Neural progenitor cell (in vitro differentiated cells): ENCODE measurements at regions not wholly inside any gene's neighbourhood (a gene's known extent, or its start where the extent isn't known, plus 50 kb on each side); places are given as distances from the start of the nearest gene placed in this dataset.

Source experiments
- DNase-seq: peaks from one replicate; pipeline ENCODE4 v3.0.0-alpha.2; 2016; ENCODE audit warnings: low spot score
- H2AFZ ChIP-seq: fragments of 200-600 bp; sonication (generic); replicated peaks from 2 replicates; pipeline ENCODE4 v1.6.1; 2016; ENCODE audit warnings: antibody characterized with exemption
- H3F3A ChIP-seq: fragments of 200-600 bp; sonication (generic); 2 replicates; pipeline ENCODE4 v1.6.1; 2016; ENCODE audit warnings: antibody characterized with exemption, low read depth
- H3K27ac ChIP-seq: fragments of 200-600 bp; sonication (generic); 2 replicates; pipeline ENCODE4 v1.5.1; 2016; ENCODE audit warnings: mild to moderate bottlenecking
- H3K27me3 ChIP-seq: fragments of 200-600 bp; sonication (generic); 2 replicates; pipeline ENCODE4 v1.6.1; 2016; ENCODE audit warnings: mild to moderate bottlenecking, moderate library complexity
- H3K36me3 ChIP-seq: fragments of 200-600 bp; sonication (generic); 2 replicates; pipeline ENCODE4 v1.5.1; 2016
- H3K4me1 ChIP-seq: fragments of 200-600 bp; sonication (generic); 2 replicates; pipeline ENCODE4 v1.6.1; 2016; ENCODE audit warnings: mixed run types
- H3K4me2 ChIP-seq: fragments of 200-600 bp; sonication (generic); 2 replicates; pipeline ENCODE4 v1.6.1; 2016
- H3K4me3 ChIP-seq: fragments of 200-600 bp; sonication (generic); 2 replicates; pipeline ENCODE4 v1.5.1; 2016
- H3K79me2 ChIP-seq: fragments of 200-600 bp; sonication (generic); 2 replicates; pipeline ENCODE4 v1.6.1; 2016; ENCODE audit warnings: low read depth
- H3K9ac ChIP-seq: fragments of 200-600 bp; sonication (generic); 2 replicates; pipeline ENCODE4 v1.6.1; 2016
- H3K9me3 ChIP-seq: fragments of 200-600 bp; sonication (generic); 2 replicates; pipeline ENCODE4 v1.5.1; 2016; ENCODE audit warnings: low read depth
- H4K20me1 ChIP-seq: fragments of 200-600 bp; sonication (generic); 2 replicates; pipeline ENCODE4 v1.6.1; 2016; ENCODE audit warnings: low read depth
- H3K27ac Mint-ChIP-seq: 3 replicates; pipeline ENCODE4 v1.8.0; 2021; ENCODE audit warnings: mixed read lengths
- H3K27me3 Mint-ChIP-seq: 2 replicates; pipeline ENCODE4 v1.8.0; 2022; ENCODE audit warnings: low read depth, mild to moderate bottlenecking, inconsistent platforms, moderate library complexity, mixed read lengths; ENCODE audit not compliant: insufficient read depth
- H3K36me3 Mint-ChIP-seq: 3 replicates; pipeline ENCODE4 v1.8.0; 2021; ENCODE audit warnings: mixed read lengths
- H3K4me1 Mint-ChIP-seq: 3 replicates; pipeline ENCODE4 v1.8.0; 2021; ENCODE audit warnings: mixed read lengths
- H3K4me3 Mint-ChIP-seq: 3 replicates; pipeline ENCODE4 v1.8.0; 2021; ENCODE audit warnings: mild to moderate bottlenecking, moderate library complexity, mixed read lengths
- H3K9me3 Mint-ChIP-seq: 3 replicates; pipeline ENCODE4 v1.8.0; 2020; ENCODE audit warnings: mixed read lengths
- EZH2 ChIP-seq: fragments of 200-600 bp; sonication (generic); IDR thresholded peaks from 2 replicates; pipeline ENCODE4 v1.6.1; 2017; ENCODE audit warnings: antibody characterized with exemption, mild to moderate bottlenecking, moderate library complexity
- EZH2phosphoT487 ChIP-seq: fragments of 200-600 bp; sonication (generic); IDR thresholded peaks from 2 replicates; pipeline ENCODE4 v1.6.1; 2017; ENCODE audit warnings: antibody characterized with exemption
- TF ChIP-seq, protein P1 (sequence below): fragments of 200-600 bp; sonication (generic); IDR thresholded peaks from 2 replicates; pipeline ENCODE4 v1.5.1; 2017; ENCODE audit warnings: antibody characterized with exemption, mild to moderate bottlenecking

DNA sequence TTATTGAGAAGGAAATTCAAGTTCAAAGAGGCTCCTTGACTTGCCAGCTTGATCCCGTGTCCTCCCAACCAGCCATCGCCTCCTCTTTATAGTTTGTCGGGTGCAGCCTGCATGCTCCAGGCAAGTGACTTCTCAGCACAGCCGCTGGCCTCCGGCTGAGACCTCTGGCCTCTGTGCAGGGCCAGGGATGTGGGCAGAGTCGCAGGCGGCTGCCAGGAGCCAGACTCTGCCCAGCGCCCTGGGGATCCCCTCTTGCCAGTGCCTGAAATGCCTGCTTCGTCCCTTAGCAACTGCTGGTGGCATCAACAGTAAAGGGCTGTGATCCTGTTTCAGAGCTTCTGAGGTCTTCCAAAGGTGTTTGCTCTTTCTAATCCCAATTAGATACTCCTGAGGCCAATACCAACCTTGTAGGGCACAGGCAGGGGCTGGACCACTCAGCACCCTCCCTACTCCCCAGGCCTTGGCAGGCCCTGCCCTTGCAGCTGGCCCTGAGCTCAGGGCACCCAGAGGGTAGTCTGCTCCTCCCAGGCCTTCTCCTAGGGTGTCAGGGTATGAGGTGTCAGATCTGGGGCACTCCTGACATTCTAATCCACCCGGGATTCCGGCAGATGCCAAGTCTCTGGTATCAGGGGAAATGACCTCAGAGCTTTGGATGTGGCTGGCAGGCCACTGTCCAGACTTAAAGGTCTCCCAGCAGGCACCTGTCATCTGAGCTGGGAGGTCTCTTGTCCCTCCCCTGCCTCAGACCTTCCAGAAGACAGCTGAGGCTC lies 68.0 kb upstream of the SIAH1 start:
- Histone ChIP-seq H3K4me1 (no peaks in the 10 kb centered on the region), H3K27me3 (no peaks in the 10 kb centered on the region), H3K79me2 (no peaks in the 10 kb centered on the region), H3K4me2 (no peak overlapping the region), H3K9ac (no peak overlapping the region), H4K20me1 (no peaks in the 10 kb centered on the region), H3K4me3 (no peak overlapping the region), H3F3A (no peaks in the 10 kb centered on the region), H3K9me3 (no peaks in the 10 kb centered on the region), H3K36me3 (no peaks in the 10 kb centered on the region), H2AFZ (no peak overlapping the region), H3K27ac (no peak overlapping the region)
- Mint-ChIP-seq H3K27me3 (peaks cover 4% of the 10 kb centered on the region), H3K9me3 (no peaks in the 10 kb centered on the region), H3K4me1 (no peaks in the 10 kb centered on the region), H3K27ac (no peak overlapping the region), H3K36me3 (no peaks in the 10 kb centered on the region), H3K4me3 (no peak overlapping the region)
- no peak for DNase-seq
- TF ChIP-seq, protein P1, sequence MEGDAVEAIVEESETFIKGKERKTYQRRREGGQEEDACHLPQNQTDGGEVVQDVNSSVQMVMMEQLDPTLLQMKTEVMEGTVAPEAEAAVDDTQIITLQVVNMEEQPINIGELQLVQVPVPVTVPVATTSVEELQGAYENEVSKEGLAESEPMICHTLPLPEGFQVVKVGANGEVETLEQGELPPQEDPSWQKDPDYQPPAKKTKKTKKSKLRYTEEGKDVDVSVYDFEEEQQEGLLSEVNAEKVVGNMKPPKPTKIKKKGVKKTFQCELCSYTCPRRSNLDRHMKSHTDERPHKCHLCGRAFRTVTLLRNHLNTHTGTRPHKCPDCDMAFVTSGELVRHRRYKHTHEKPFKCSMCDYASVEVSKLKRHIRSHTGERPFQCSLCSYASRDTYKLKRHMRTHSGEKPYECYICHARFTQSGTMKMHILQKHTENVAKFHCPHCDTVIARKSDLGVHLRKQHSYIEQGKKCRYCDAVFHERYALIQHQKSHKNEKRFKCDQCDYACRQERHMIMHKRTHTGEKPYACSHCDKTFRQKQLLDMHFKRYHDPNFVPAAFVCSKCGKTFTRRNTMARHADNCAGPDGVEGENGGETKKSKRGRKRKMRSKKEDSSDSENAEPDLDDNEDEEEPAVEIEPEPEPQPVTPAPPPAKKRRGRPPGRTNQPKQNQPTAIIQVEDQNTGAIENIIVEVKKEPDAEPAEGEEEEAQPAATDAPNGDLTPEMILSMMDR = no peak
- TF ChIP-seq EZH2phosphoT487 (no peak), EZH2 (no peak)

DNA sequence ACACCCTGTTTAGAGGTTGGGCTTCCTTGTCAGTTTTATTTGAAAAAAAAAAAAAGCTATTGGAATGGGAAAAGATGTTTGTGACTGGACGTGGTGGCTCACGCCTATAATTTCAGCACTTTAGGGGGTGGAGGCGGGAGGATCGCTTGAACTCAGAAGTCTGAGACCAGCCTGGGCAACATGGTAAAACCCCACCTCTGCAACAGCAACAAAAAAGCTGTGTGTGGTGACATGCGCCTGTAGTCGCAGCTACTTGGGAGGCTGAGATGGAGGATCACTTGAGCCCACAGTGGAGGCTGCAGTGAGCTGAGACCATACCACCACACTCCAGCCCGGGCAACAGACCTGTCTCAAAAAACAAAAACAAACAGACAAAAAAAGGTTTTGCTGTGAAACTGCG lies 66.1 kb upstream of the SIAH1 start:
- Histone ChIP-seq H3K9me3 (no peaks in the 10 kb centered on the region), H3K9ac (no peak overlapping the region), H3K4me2 (no peak overlapping the region), H2AFZ (no peak overlapping the region), H4K20me1 (no peaks in the 10 kb centered on the region), H3K4me3 (no peak overlapping the region), H3K79me2 (no peaks in the 10 kb centered on the region), H3K27me3 (no peaks in the 10 kb centered on the region), H3K36me3 (no peaks in the 10 kb centered on the region), H3F3A (peaks cover 6% of the 10 kb centered on the region), H3K27ac (no peak overlapping the region), H3K4me1 (peaks cover 4% of the 10 kb centered on the region)
- Mint-ChIP-seq H3K27ac (no peak overlapping the region), H3K36me3 (no peaks in the 10 kb centered on the region), H3K4me1 (peaks cover 4% of the 10 kb centered on the region), H3K27me3 (peaks cover 4% of the 10 kb centered on the region), H3K4me3 (no peak overlapping the region), H3K9me3 (no peaks in the 10 kb centered on the region)
- TF ChIP-seq EZH2 (no peak), EZH2phosphoT487 (no peak)
- TF ChIP-seq, protein P1 = no peak
- no peak for DNase-seq

DNA sequence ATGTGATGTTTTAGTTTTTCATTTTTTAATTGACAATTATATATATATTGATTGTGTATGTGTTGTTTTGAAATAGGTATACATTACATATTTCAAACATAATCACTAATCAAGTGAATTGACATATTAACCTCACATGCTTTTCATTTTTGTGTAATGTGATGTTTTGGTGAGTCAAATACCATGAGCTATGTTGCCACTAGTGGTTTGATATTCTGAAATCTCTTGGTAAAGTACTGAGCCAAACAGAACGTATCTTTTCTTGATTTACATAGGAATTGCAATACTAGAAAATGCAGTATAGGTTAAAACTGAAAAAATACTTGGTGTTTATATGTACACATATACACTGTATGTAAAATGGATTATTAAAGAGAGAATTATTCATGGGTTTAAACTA lies 65.2 kb upstream of the SIAH1 start:
- no peak overlapping the region for H3K4me2 ChIP-seq
- no peaks in the 10 kb centered on the region for H3K9me3 Mint-ChIP-seq
- no peak overlapping the region for H3K9ac ChIP-seq
- peaks cover 4% of the 10 kb centered on the region for H3K27me3 Mint-ChIP-seq
- peaks cover 6% of the 10 kb centered on the region for H3K4me1 Mint-ChIP-seq
- H3K27ac Mint-ChIP-seq = no peak overlapping the region
- H3K9me3 ChIP-seq = no peaks in the 10 kb centered on the region
- H3F3A ChIP-seq = peaks cover 7% of the 10 kb centered on the region
- no peaks in the 10 kb centered on the region for H3K79me2 ChIP-seq
- no peak for DNase-seq
- peaks cover 5% of the 10 kb centered on the region for H3K4me1 ChIP-seq
- no peak overlapping the region for H3K27ac ChIP-seq
- no peaks in the 10 kb centered on the region for H3K36me3 ChIP-seq
- H3K27me3 ChIP-seq = no peaks in the 10 kb centered on the region
- no peak overlapping the region for H2AFZ ChIP-seq
- TF ChIP-seq, protein P1 = no peak
- no peak for TF ChIP-seq EZH2
- TF ChIP-seq EZH2phosphoT487 = no peak
- no peak overlapping the region for H3K4me3 ChIP-seq
- H4K20me1 ChIP-seq = no peaks in the 10 kb centered on the region
- H3K36me3 Mint-ChIP-seq = no peaks in the 10 kb centered on the region
- no peak overlapping the region for H3K4me3 Mint-ChIP-seq
